ENCODE measurements at regions not wholly inside any gene's neighbourhood (a gene's known extent, or its start where the extent isn't known, plus 50 kb on each side); places are given as distances from the start of the nearest gene placed in this dataset.

GRCh38 chr10:25083546-25084111 lies 67.2 kb downstream of the THNSL1 start:
- H3K4me1 ChIP-seq (ENCODE audit: low read depth, poor library complexity, severe bottlenecking): no peaks in the 10 kb centered on the region
- H4K20me1 ChIP-seq (ENCODE audit: insufficient read depth): no peaks in the 10 kb centered on the region
- H3K27ac ChIP-seq: no peak overlapping the region
- H3K79me2 ChIP-seq (ENCODE audit: insufficient read depth, low read depth): no peaks in the 10 kb centered on the region
- H3K36me3 ChIP-seq (ENCODE audit: insufficient read depth): no peaks in the 10 kb centered on the region
- H3K4me3 ChIP-seq (IDR thresholded peaks at IDR 0.05; ENCODE audit: insufficient read depth, low read depth, low read length): no peak overlapping the region
- H3K4me2 ChIP-seq: no peak overlapping the region
- H2AFZ ChIP-seq (ENCODE audit: low read depth): no peak overlapping the region
- no peak overlapping the region for H3K9ac ChIP-seq
- TF ChIP-seq, protein P1, sequence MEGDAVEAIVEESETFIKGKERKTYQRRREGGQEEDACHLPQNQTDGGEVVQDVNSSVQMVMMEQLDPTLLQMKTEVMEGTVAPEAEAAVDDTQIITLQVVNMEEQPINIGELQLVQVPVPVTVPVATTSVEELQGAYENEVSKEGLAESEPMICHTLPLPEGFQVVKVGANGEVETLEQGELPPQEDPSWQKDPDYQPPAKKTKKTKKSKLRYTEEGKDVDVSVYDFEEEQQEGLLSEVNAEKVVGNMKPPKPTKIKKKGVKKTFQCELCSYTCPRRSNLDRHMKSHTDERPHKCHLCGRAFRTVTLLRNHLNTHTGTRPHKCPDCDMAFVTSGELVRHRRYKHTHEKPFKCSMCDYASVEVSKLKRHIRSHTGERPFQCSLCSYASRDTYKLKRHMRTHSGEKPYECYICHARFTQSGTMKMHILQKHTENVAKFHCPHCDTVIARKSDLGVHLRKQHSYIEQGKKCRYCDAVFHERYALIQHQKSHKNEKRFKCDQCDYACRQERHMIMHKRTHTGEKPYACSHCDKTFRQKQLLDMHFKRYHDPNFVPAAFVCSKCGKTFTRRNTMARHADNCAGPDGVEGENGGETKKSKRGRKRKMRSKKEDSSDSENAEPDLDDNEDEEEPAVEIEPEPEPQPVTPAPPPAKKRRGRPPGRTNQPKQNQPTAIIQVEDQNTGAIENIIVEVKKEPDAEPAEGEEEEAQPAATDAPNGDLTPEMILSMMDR (conservative IDR thresholded peaks at IDR 0.05; ENCODE audit: low read depth, low read length): no peak
- no peaks in the 10 kb centered on the region for H3K27me3 ChIP-seq (ENCODE audit: insufficient read depth, low read depth)

DNA sequence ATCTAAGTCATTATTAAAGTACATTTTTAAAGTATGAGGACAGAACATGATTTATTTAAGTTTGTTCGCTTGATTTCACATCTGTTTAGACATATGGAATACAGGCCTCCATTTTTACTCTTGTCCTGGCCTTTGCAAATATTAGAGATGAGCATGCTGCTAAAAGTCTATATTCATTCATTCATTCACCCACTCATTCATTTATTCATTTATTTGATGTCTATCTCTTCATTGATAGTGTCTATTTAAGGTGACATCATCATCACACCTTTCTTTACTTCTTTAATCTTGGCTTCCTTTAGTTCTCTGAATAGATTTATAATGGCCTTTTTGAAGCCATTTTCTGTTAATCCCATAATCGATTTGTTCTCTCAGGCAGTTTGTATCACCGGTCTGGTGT lies 68.0 kb downstream of the THNSL1 start:
- H3K9ac ChIP-seq: no peak overlapping the region
- H3K36me3 ChIP-seq (ENCODE audit: insufficient read depth): no peaks in the 10 kb centered on the region
- H3K27ac ChIP-seq: no peak overlapping the region
- H3K4me1 ChIP-seq (ENCODE audit: low read depth, poor library complexity, severe bottlenecking): no peaks in the 10 kb centered on the region
- no peak overlapping the region for H3K4me2 ChIP-seq
- no peak overlapping the region for H3K4me3 ChIP-seq (IDR thresholded peaks at IDR 0.05; ENCODE audit: insufficient read depth, low read depth, low read length)
- no peaks in the 10 kb centered on the region for H3K27me3 ChIP-seq (ENCODE audit: insufficient read depth, low read depth)
- TF ChIP-seq, protein P1 (conservative IDR thresholded peaks at IDR 0.05; ENCODE audit: low read depth, low read length): no peak
- H2AFZ ChIP-seq (ENCODE audit: low read depth): no peak overlapping the region
- H4K20me1 ChIP-seq (ENCODE audit: insufficient read depth): no peaks in the 10 kb centered on the region
- H3K79me2 ChIP-seq (ENCODE audit: insufficient read depth, low read depth): no peaks in the 10 kb centered on the region

- Histone ChIP-seq H3K4me1 (ENCODE audit: low read depth, poor library complexity, severe bottlenecking) (no peaks in the 10 kb centered on the region), H3K4me2 (no peak overlapping the region), H3K9ac (no peak overlapping the region), H3K27me3 (ENCODE audit: insufficient read depth, low read depth) (no peaks in the 10 kb centered on the region), H2AFZ (ENCODE audit: low read depth) (no peak overlapping the region), H3K36me3 (ENCODE audit: insufficient read depth) (no peaks in the 10 kb centered on the region), H4K20me1 (ENCODE audit: insufficient read depth) (no peaks in the 10 kb centered on the region), H3K4me3 (IDR thresholded peaks at IDR 0.05; ENCODE audit: insufficient read depth, low read depth, low read length) (no peak overlapping the region), H3K79me2 (ENCODE audit: insufficient read depth, low read depth) (no peaks in the 10 kb centered on the region), H3K27ac (no peak overlapping the region)
- TF ChIP-seq, protein P1 (conservative IDR thresholded peaks at IDR 0.05; ENCODE audit: low read depth, low read length): no peak
These were observed 78.2 kb downstream of the THNSL1 start for GRCh38 chr10:25094590-25094989.

GRCh38 chr10:25097669-25098411 lies 77.0 kb upstream of the GPR158 start:
- TF ChIP-seq, protein P1 (conservative IDR thresholded peaks at IDR 0.05; ENCODE audit: low read depth, low read length): no peak
- no peak overlapping the region for H3K27ac ChIP-seq
- no peaks in the 10 kb centered on the region for H3K4me1 ChIP-seq (ENCODE audit: low read depth, poor library complexity, severe bottlenecking)
- no peaks in the 10 kb centered on the region for H3K79me2 ChIP-seq (ENCODE audit: insufficient read depth, low read depth)
- no peaks in the 10 kb centered on the region for H3K27me3 ChIP-seq (ENCODE audit: insufficient read depth, low read depth)
- no peak overlapping the region for H3K9ac ChIP-seq
- no peak overlapping the region for H3K4me2 ChIP-seq
- no peak overlapping the region for H2AFZ ChIP-seq (ENCODE audit: low read depth)
- no peaks in the 10 kb centered on the region for H4K20me1 ChIP-seq (ENCODE audit: insufficient read depth)
- no peak overlapping the region for H3K4me3 ChIP-seq (IDR thresholded peaks at IDR 0.05; ENCODE audit: insufficient read depth, low read depth, low read length)
- no peaks in the 10 kb centered on the region for H3K36me3 ChIP-seq (ENCODE audit: insufficient read depth)

Data from KMS-11 (cell line).